Sigmoid colon (tissue), 6 donors: ENCODE measurements at regions not wholly inside any gene's neighbourhood (a gene's known extent, or its start where the extent isn't known, plus 50 kb on each side); places are given as distances from the start of the nearest gene placed in this dataset.

Experiments used
- DNase-seq: peaks from one replicate; pipeline ENCODE4 v3.0.0-alpha.2; 2019
- H3K27ac ChIP-seq, 4 donors: fragments of 200-600 bp; sonication (generic); one replicate each; pipeline ENCODE4 v1.5.1; 2016 to 2019; ENCODE audit warnings: mild to moderate bottlenecking in 1 of 4
- H3K27me3 ChIP-seq, 3 donors: fragments of 200-600 bp; sonication (generic); one replicate each; pipeline ENCODE4 v1.5.1; 2019; ENCODE audit warnings: mild to moderate bottlenecking in 1 of 3
- H3K36me3 ChIP-seq, 4 donors: fragments of 200-600 bp; sonication (generic); one replicate each; pipeline ENCODE4 v1.5.1; 2016 to 2019
- H3K4me1 ChIP-seq, 4 donors: fragments of 200-600 bp; sonication (generic); one replicate each; pipeline ENCODE4 v1.5.1; 2017 to 2019
- H3K4me3 ChIP-seq, 4 donors: fragments of 200-600 bp; sonication (generic); one replicate each; pipeline ENCODE4 v1.5.1; 2017 to 2019; ENCODE audit warnings: mild to moderate bottlenecking in 2 of 4, moderate library complexity in 1 of 4
- H3K9me3 ChIP-seq, 4 donors: fragments of 200-600 bp in 3 of 4; sonication (generic) in 3 of 4; one replicate each; pipeline versions ENCODE4 v1.5.1 to v1.6.1; 2013 to 2019
- CTCF ChIP-seq, 4 experiments: fragments of 450-650 bp in 3 of 4; fragments of 200-600 bp in 1 of 4; IDR thresholded peaks; one replicate each; pipeline ENCODE4 v1.5.1; 2016 to 2019; ENCODE audit warnings: antibody characterized with exemption in 4 of 4, mild to moderate bottlenecking in 3 of 4, moderate library complexity in 2 of 4
- EP300 ChIP-seq, 4 donors: sonication (generic); formaldehyde crosslinking; IDR thresholded peaks; one replicate each; pipeline ENCODE4 v1.6.1; 2017; ENCODE audit warnings: antibody characterized with exemption in 4 of 4
- POLR2A ChIP-seq, 2 donors: fragments of 450-650 bp; IDR thresholded peaks; one replicate each; pipeline ENCODE4 v1.6.1; 2016; ENCODE audit warnings: antibody characterized with exemption in 2 of 2, mild to moderate bottlenecking in 2 of 2, moderate library complexity in 2 of 2
- POLR2AphosphoS5 ChIP-seq, 4 donors: sonication (generic); formaldehyde crosslinking; IDR thresholded peaks; one replicate each; pipeline ENCODE4 v1.6.1; 2017; ENCODE audit warnings: antibody characterized with exemption in 4 of 4
- WGBS, 2 donors: extraction: QIAGEN DNeasy Blood & Tissue Kit; methylation state at CpG; one replicate each; pipeline ENCODE4 v1.1.7; 2013; 5-methylcytosine and 5-hydroxymethylcytosine counted together
- intact Hi-C: fragments of 100-400 bp; cut with DNase I; formaldehyde crosslinking; loops from one replicate; pipeline ENCODE4 v1.15.1; 2023
- donor health status: healthy with polysubstance abuse.
- donor health status: healthy.

- no peaks in the 10 kb centered on the region for H3K9me3 ChIP-seq
- no peaks in the 10 kb centered on the region for H3K36me3 ChIP-seq
- WGBS, 2 donors, result 77 to 92% methylated on average over 2 of the region's 2 CpGs
- no peaks in the 10 kb centered on the region for H3K27me3 ChIP-seq
- H3K27ac ChIP-seq, result no peak overlapping the region
- H3K4me1 ChIP-seq, result no peaks in the 10 kb centered on the region
- DNase-seq, result no peak
- no peak for TF ChIP-seq CTCF (IDR thresholded peaks at IDR 0.05)
- no peak for TF ChIP-seq EP300 (IDR thresholded peaks at IDR 0.05)
- no peak for TF ChIP-seq POLR2AphosphoS5 (IDR thresholded peaks at IDR 0.05)
- no peak for TF ChIP-seq POLR2A (IDR thresholded peaks at IDR 0.05)
- no peak overlapping the region for H3K4me3 ChIP-seq
- intact Hi-C loops, result no loop called here
These were observed 1602.3 kb downstream of the C4orf33 start for GRCh38 chr4:130698251-130698650.

- intact Hi-C loops, result no loop called here
These were observed 1603.1 kb downstream of the C4orf33 start for GRCh38 chr4:130699004-130699403.

GRCh38 chr4:130703211-130703935, 1607.4 kb downstream of the C4orf33 start:
- no peaks in the 10 kb centered on the region for H3K27me3 ChIP-seq
- no peak for TF ChIP-seq POLR2AphosphoS5 (IDR thresholded peaks at IDR 0.05)
- no peak for TF ChIP-seq CTCF (IDR thresholded peaks at IDR 0.05)
- TF ChIP-seq EP300 (IDR thresholded peaks at IDR 0.05), result no peak
- TF ChIP-seq POLR2A (IDR thresholded peaks at IDR 0.05), result no peak
- H3K4me3 ChIP-seq, result no peak overlapping the region
- H3K27ac ChIP-seq, result no peak overlapping the region
- intact Hi-C loops, result no loop called here
- no peak for DNase-seq
- H3K36me3 ChIP-seq, result no peaks in the 10 kb centered on the region
- no peaks in the 10 kb centered on the region for H3K4me1 ChIP-seq
- H3K9me3 ChIP-seq, result no peaks in the 10 kb centered on the region
- 83 to 89% methylated on average over 8 of the region's 8 CpGs for WGBS, 2 donors

More at GRCh38 chr4:130699004-130699403, 1603.1 kb downstream of the C4orf33 start:
- 37 to 54% methylated on average over 5 of the region's 5 CpGs for WGBS, 2 donors
- no peak for TF ChIP-seq POLR2A (IDR thresholded peaks at IDR 0.05)
- TF ChIP-seq EP300 (IDR thresholded peaks at IDR 0.05), result no peak
- TF ChIP-seq CTCF (IDR thresholded peaks at IDR 0.05), result no peak
- no peak for TF ChIP-seq POLR2AphosphoS5 (IDR thresholded peaks at IDR 0.05)
- Histone ChIP-seq H3K27ac (no peak overlapping the region), H3K27me3 (no peaks in the 10 kb centered on the region), H3K4me1 (no peaks in the 10 kb centered on the region), H3K36me3 (no peaks in the 10 kb centered on the region), H3K9me3 (no peaks in the 10 kb centered on the region), H3K4me3 (no peak overlapping the region)
- no peak for DNase-seq

- no peaks in the 10 kb centered on the region for H3K27me3 ChIP-seq
- TF ChIP-seq CTCF (IDR thresholded peaks at IDR 0.05) (no peak), POLR2A (IDR thresholded peaks at IDR 0.05) (no peak), EP300 (IDR thresholded peaks at IDR 0.05) (no peak), POLR2AphosphoS5 (IDR thresholded peaks at IDR 0.05) (no peak)
- H3K4me3 ChIP-seq, result no peak overlapping the region
- no peaks in the 10 kb centered on the region for H3K4me1 ChIP-seq
- H3K27ac ChIP-seq, result no peak overlapping the region
- H3K36me3 ChIP-seq, result no peaks in the 10 kb centered on the region
- intact Hi-C loops, result no loop called here
- DNase-seq, result no peak
- no peaks in the 10 kb centered on the region for H3K9me3 ChIP-seq
These were observed 1609.1 kb downstream of the C4orf33 start for GRCh38 chr4:130705023-130705422.

GRCh38 chr4:130712038-130712437, 1616.1 kb downstream of the C4orf33 start:
- intact Hi-C loops, result no loop called here
- WGBS, 2 donors, result 12 to 60% methylated on average over 1 of the region's 1 CpG
- DNase-seq, result no peak
- H3K36me3 ChIP-seq, result no peaks in the 10 kb centered on the region
- no peaks in the 10 kb centered on the region for H3K27me3 ChIP-seq
- no peaks in the 10 kb centered on the region for H3K9me3 ChIP-seq
- TF ChIP-seq POLR2AphosphoS5 (IDR thresholded peaks at IDR 0.05) (no peak), POLR2A (IDR thresholded peaks at IDR 0.05) (no peak), EP300 (IDR thresholded peaks at IDR 0.05) (no peak), CTCF (IDR thresholded peaks at IDR 0.05) (no peak)
- no peak overlapping the region for H3K4me3 ChIP-seq
- no peak overlapping the region for H3K27ac ChIP-seq
- no peaks in the 10 kb centered on the region for H3K4me1 ChIP-seq
